Keratinocyte (primary cell): ENCODE measurements at regions not wholly inside any gene's neighbourhood (a gene's known extent, or its start where the extent isn't known, plus 50 kb on each side); places are given as distances from the start of the nearest gene placed in this dataset.

Experiments
- DNase-seq: peaks from one replicate; pipeline ENCODE4 v3.0.0-alpha.2; 2011; ENCODE audit warnings: low read depth, missing footprints, low spot score
- FAIRE-seq: peaks from 2 replicates; lab custom pipeline; 2011; peaks lifted over from hg19 to GRCh38; lab: Jason Lieb, UNC
- H2AFZ ChIP-seq: 2 replicates; pipeline ENCODE4 v1.6.0; 2012; ENCODE audit warnings: low read length, control low read depth, inconsistent platforms; ENCODE audit not compliant: control insufficient read depth
- H3K27ac ChIP-seq: 2 replicates; pipeline ENCODE4 v1.5.1; 2011; ENCODE audit warnings: low read length; ENCODE audit not compliant: control insufficient read depth, insufficient read depth
- H3K27me3 ChIP-seq: 3 replicates; pipeline ENCODE4 v1.6.0; 2011; ENCODE audit warnings: low read length; ENCODE audit not compliant: control insufficient read depth, insufficient read depth; ENCODE audit errors: extremely low read depth
- H3K36me3 ChIP-seq, 2 experiments: 2 replicates in 1 of 2; 3 replicates in 1 of 2; pipeline ENCODE4 v1.5.1; 2011; ENCODE audit warnings: low read length in 2 of 2, mild to moderate bottlenecking in 1 of 2; ENCODE audit not compliant: control insufficient read depth in 2 of 2, insufficient read depth in 2 of 2; ENCODE audit errors: extremely low read depth in 1 of 2
- H3K4me1 ChIP-seq: 3 replicates; pipeline ENCODE4 v1.5.1; 2011; ENCODE audit warnings: low read length; ENCODE audit not compliant: control insufficient read depth, insufficient read depth; ENCODE audit errors: extremely low read depth
- H3K4me2 ChIP-seq: 3 replicates; pipeline ENCODE4 v1.6.0; 2011; ENCODE audit warnings: low read depth, low read length; ENCODE audit not compliant: control insufficient read depth, insufficient read depth; ENCODE audit errors: extremely low read depth
- H3K4me3 ChIP-seq, 3 experiments: fragments of 200-600 bp in 1 of 3; sonication (generic) in 1 of 3; 2 replicates in 2 of 3; 3 replicates in 1 of 3; pipeline ENCODE4 v1.5.1; 2011 to 2016; ENCODE audit warnings: low read length in 3 of 3, mild to moderate bottlenecking in 3 of 3, control low read depth in 2 of 3, inconsistent platforms in 1 of 3, low read depth in 1 of 3, mixed read lengths in 1 of 3, mixed run types in 1 of 3, moderate library complexity in 1 of 3; ENCODE audit not compliant: control insufficient read depth in 2 of 3, insufficient read depth in 2 of 3; ENCODE audit errors: extremely low read depth in 1 of 3
- H3K79me2 ChIP-seq: 2 replicates; pipeline ENCODE4 v1.6.0; 2012; ENCODE audit warnings: low read length; ENCODE audit not compliant: control insufficient read depth, insufficient read depth
- H3K9ac ChIP-seq: 3 replicates; pipeline ENCODE4 v1.6.0; 2011; ENCODE audit warnings: low read length; ENCODE audit not compliant: control insufficient read depth, insufficient read depth; ENCODE audit errors: extremely low read depth
- H3K9me1 ChIP-seq: 3 replicates; pipeline ENCODE4 v1.6.0; 2011; ENCODE audit warnings: low read length; ENCODE audit not compliant: control insufficient read depth, insufficient read depth; ENCODE audit errors: extremely low read depth
- H3K9me3 ChIP-seq: 2 replicates; pipeline ENCODE4 v1.5.1; 2012; ENCODE audit warnings: low read depth, low read length; ENCODE audit not compliant: control insufficient read depth
- H4K20me1 ChIP-seq: 3 replicates; pipeline ENCODE4 v1.6.0; 2011; ENCODE audit warnings: low read length; ENCODE audit not compliant: control insufficient read depth, insufficient read depth; ENCODE audit errors: extremely low read depth
- CTCF ChIP-seq, 3 experiments: IDR thresholded peaks in 1 of 3; conservative IDR thresholded peaks in 1 of 3; optimal IDR thresholded peaks in 1 of 3; 2 replicates in 2 of 3; 3 replicates in 1 of 3; pipeline versions ENCODE3 to v1.5.1; 2011; ENCODE audit warnings: low read length in 3 of 3, mild to moderate bottlenecking in 3 of 3, moderate library complexity in 2 of 3, control low read depth in 1 of 3, inconsistent platforms in 1 of 3; ENCODE audit not compliant: insufficient read depth in 2 of 3; ENCODE audit errors: extremely low read depth in 1 of 3
- EZH2 ChIP-seq: IDR thresholded peaks from one replicate; pipeline ENCODE4 v1.6.1; 2012; ENCODE audit warnings: inconsistent platforms, mild to moderate bottlenecking, low read length, moderate library complexity
- dilution Hi-C: fragments of 300-500 bp; cut with MboI; formaldehyde crosslinking; loops from one replicate; pipeline ENCODE4 v1.7.0; 2020; ENCODE audit warnings: low sequenced_read_pairs; ENCODE audit not compliant: extremely low pct_ligation_motif_present

- Histone ChIP-seq H3K36me3 (no peaks in the 10 kb centered on the region), H3K4me3 (no peak overlapping the region), H3K4me1 (no peaks in the 10 kb centered on the region), H3K9me1 (no peaks in the 10 kb centered on the region), H4K20me1 (no peaks in the 10 kb centered on the region), H2AFZ (no peak overlapping the region), H3K27me3 (no peaks in the 10 kb centered on the region), H3K4me2 (no peak overlapping the region), H3K27ac (no peak overlapping the region), H3K79me2 (no peaks in the 10 kb centered on the region), H3K9ac (no peak overlapping the region), H3K9me3 (no peaks in the 10 kb centered on the region)
- TF ChIP-seq CTCF (optimal IDR thresholded peaks at IDR 0.05 in 1 of 3, IDR thresholded peaks at IDR 0.05 in 1 of 3, conservative IDR thresholded peaks at IDR 0.05 in 1 of 3; ENCODE audit: extremely low read depth in 1 of 3, insufficient read depth in 2 of 3, low read length in 3 of 3) (no peak), EZH2 (no peak)
- no peak for DNase-seq
- dilution Hi-C loops, result no loop called here
- no peak for FAIRE-seq
Measured at GRCh38 chr1:218695525-218695924, 350.4 kb downstream of the TGFB2 start.

GRCh38 chr1:218698141-218698540 is 353.0 kb downstream of the TGFB2 start:
- FAIRE-seq (no peak), DNase-seq (no peak)
- Histone ChIP-seq H3K4me3 (no peak overlapping the region), H3K9me3 (no peaks in the 10 kb centered on the region), H3K4me2 (no peak overlapping the region), H3K9ac (no peak overlapping the region), H4K20me1 (no peaks in the 10 kb centered on the region), H2AFZ (no peak overlapping the region), H3K36me3 (no peaks in the 10 kb centered on the region), H3K27ac (no peak overlapping the region), H3K27me3 (no peaks in the 10 kb centered on the region), H3K9me1 (no peaks in the 10 kb centered on the region), H3K79me2 (no peaks in the 10 kb centered on the region), H3K4me1 (no peaks in the 10 kb centered on the region)
- dilution Hi-C loops, result no loop called here
- TF ChIP-seq EZH2, result no peak
- TF ChIP-seq CTCF (optimal IDR thresholded peaks at IDR 0.05 in 1 of 3, IDR thresholded peaks at IDR 0.05 in 1 of 3, conservative IDR thresholded peaks at IDR 0.05 in 1 of 3; ENCODE audit: extremely low read depth in 1 of 3, insufficient read depth in 2 of 3, low read length in 3 of 3), result no peak
